ENCODE measurements at regions not wholly inside any gene's neighbourhood (a gene's known extent, or its start where the extent isn't known, plus 50 kb on each side); places are given as distances from the start of the nearest gene placed in this dataset.

- intact Hi-C loops (cut with DNase I, micrococcal nuclease) = no loop called here
- Mint-ChIP-seq H3K27me3 (peaks cover 7% of the 10 kb centered on the region), H3K4me3 (no peak overlapping the region), H3K36me3 (ENCODE audit: low read depth) (no peaks in the 10 kb centered on the region), H3K4me1 (ENCODE audit: low read depth) (peaks cover 11% of the 10 kb centered on the region), H3K27ac (no peak overlapping the region), H3K9me3 (no peaks in the 10 kb centered on the region)
- no peaks in the 10 kb centered on the region for H3K27me3 ChIP-seq (ENCODE audit: control insufficient read depth in 1 of 2, insufficient read depth in 2 of 2, low read length in 2 of 2)
- DNase-seq (no peak), ATAC-seq (ENCODE audit: poor library complexity) (no peak)
- CTCF ChIA-PET = no interaction called here
- POLR2A ChIA-PET = no interaction called here
- no peak overlapping the region for H3K4me3 ChIP-seq (ENCODE audit: low read length)
- H3K9me3 ChIP-seq (ENCODE audit: control insufficient read depth in 1 of 2, insufficient read depth in 1 of 2, low read length in 2 of 2) = no peaks in the 10 kb centered on the region
- H3K36me3 ChIP-seq (ENCODE audit: insufficient read depth, low read length) = no peaks in the 10 kb centered on the region
- H3K27ac ChIP-seq (ENCODE audit: low read depth in 1 of 2, low read length in 2 of 2) = no peak overlapping the region
- no peak for TF ChIP-seq CTCF (IDR thresholded peaks at IDR 0.05)
- no peaks in the 10 kb centered on the region for H3K4me1 ChIP-seq (ENCODE audit: insufficient read depth, low read length)
Observed at GRCh38 chr2:221314786-221315185, 257.3 kb downstream of the EPHA4 start.

GRCh38 chr2:221318376-221319130 is 253.6 kb downstream of the EPHA4 start:
- H3K36me3 Mint-ChIP-seq (ENCODE audit: low read depth) = no peaks in the 10 kb centered on the region
- Histone ChIP-seq H3K27me3 (ENCODE audit: control insufficient read depth in 1 of 2, insufficient read depth in 2 of 2, low read length in 2 of 2) (no peaks in the 10 kb centered on the region), H3K27ac (ENCODE audit: low read depth in 1 of 2, low read length in 2 of 2) (no peak overlapping the region), H3K9me3 (ENCODE audit: control insufficient read depth in 1 of 2, insufficient read depth in 1 of 2, low read length in 2 of 2) (no peaks in the 10 kb centered on the region), H3K4me1 (ENCODE audit: insufficient read depth, low read length) (no peaks in the 10 kb centered on the region), H3K4me3 (ENCODE audit: low read length) (no peak overlapping the region), H3K36me3 (ENCODE audit: insufficient read depth, low read length) (no peaks in the 10 kb centered on the region)
- H3K4me3 Mint-ChIP-seq = no peak overlapping the region
- peaks cover 7% of the 10 kb centered on the region for H3K27me3 Mint-ChIP-seq
- no peak for TF ChIP-seq CTCF (IDR thresholded peaks at IDR 0.05)
- peaks cover 3% of the 10 kb centered on the region for H3K4me1 Mint-ChIP-seq (ENCODE audit: low read depth)
- ChIA-PET CTCF (no interaction called here), POLR2A (no interaction called here)
- DNase-seq = no peak
- no peak for ATAC-seq (ENCODE audit: poor library complexity)
- intact Hi-C loops (cut with DNase I, micrococcal nuclease) = no loop called here
- H3K9me3 Mint-ChIP-seq = no peaks in the 10 kb centered on the region
- H3K27ac Mint-ChIP-seq = no peak overlapping the region

GRCh38 chr2:221322741-221323140 is 249.4 kb downstream of the EPHA4 start:
- no peak overlapping the region for H3K27ac Mint-ChIP-seq
- no peaks in the 10 kb centered on the region for H3K36me3 Mint-ChIP-seq (ENCODE audit: low read depth)
- Histone ChIP-seq H3K27me3 (ENCODE audit: control insufficient read depth in 1 of 2, insufficient read depth in 2 of 2, low read length in 2 of 2) (no peaks in the 10 kb centered on the region), H3K36me3 (ENCODE audit: insufficient read depth, low read length) (no peaks in the 10 kb centered on the region), H3K9me3 (ENCODE audit: control insufficient read depth in 1 of 2, insufficient read depth in 1 of 2, low read length in 2 of 2) (no peaks in the 10 kb centered on the region), H3K4me1 (ENCODE audit: insufficient read depth, low read length) (no peaks in the 10 kb centered on the region), H3K27ac (ENCODE audit: low read depth in 1 of 2, low read length in 2 of 2) (no peak overlapping the region), H3K4me3 (ENCODE audit: low read length) (no peak overlapping the region)
- intact Hi-C loops (cut with DNase I, micrococcal nuclease) = no loop called here
- H3K4me1 Mint-ChIP-seq (ENCODE audit: low read depth) = no peaks in the 10 kb centered on the region
- peaks cover 3% of the 10 kb centered on the region for H3K9me3 Mint-ChIP-seq
- no peak for TF ChIP-seq CTCF (IDR thresholded peaks at IDR 0.05)
- POLR2A ChIA-PET = no interaction called here
- ATAC-seq (ENCODE audit: poor library complexity) = no peak
- peaks cover 7% of the 10 kb centered on the region for H3K27me3 Mint-ChIP-seq
- no peak for DNase-seq
- no peak overlapping the region for H3K4me3 Mint-ChIP-seq
- CTCF ChIA-PET = no interaction called here
